H9 (cell line): ENCODE measurements at regions not wholly inside any gene's neighbourhood (a gene's known extent, or its start where the extent isn't known, plus 50 kb on each side); places are given as distances from the start of the nearest gene placed in this dataset.

ENCODE experiments used
- DNase-seq: peaks from one replicate; pipeline ENCODE4 v3.0.0-alpha.2; 2017
- H2AFZ ChIP-seq: one replicate; pipeline ENCODE4 v1.6.1; 2013; ENCODE audit warnings: mild to moderate bottlenecking, low read length, control low read depth, moderate library complexity
- H2AK5ac ChIP-seq: 2 replicates; pipeline ENCODE4 v1.6.1; 2013; ENCODE audit warnings: low read length, control low read depth, mixed read lengths; ENCODE audit not compliant: insufficient read length
- H2BK120ac ChIP-seq: one replicate; pipeline ENCODE4 v1.6.1; 2013; ENCODE audit warnings: low read depth, mild to moderate bottlenecking, low read length, control low read depth, inconsistent platforms; ENCODE audit not compliant: poor library complexity, severe bottlenecking
- H2BK12ac ChIP-seq: 2 replicates; pipeline ENCODE4 v1.6.1; 2013; ENCODE audit warnings: low read length, control low read depth, mixed read lengths, low read depth; ENCODE audit not compliant: insufficient read length
- H2BK15ac ChIP-seq: 2 replicates; pipeline ENCODE4 v1.6.1; 2013; ENCODE audit warnings: low read depth, low read length, control low read depth
- H2BK20ac ChIP-seq: one replicate; pipeline ENCODE4 v1.6.1; 2013; ENCODE audit warnings: low read depth, mild to moderate bottlenecking, low read length, control low read depth, inconsistent platforms; ENCODE audit not compliant: poor library complexity, severe bottlenecking
- H2BK5ac ChIP-seq: 2 replicates; pipeline ENCODE4 v1.6.1; 2013; ENCODE audit warnings: low read length, control low read depth, mixed read lengths; ENCODE audit not compliant: insufficient read length
- H3K14ac ChIP-seq: 2 replicates; pipeline ENCODE4 v1.6.1; 2013; ENCODE audit warnings: low read length, control low read depth; ENCODE audit not compliant: insufficient read depth
- H3K18ac ChIP-seq: 2 replicates; pipeline ENCODE4 v1.6.1; 2013; ENCODE audit warnings: low read depth, mild to moderate bottlenecking, mixed read lengths, low read length, control low read depth; ENCODE audit not compliant: insufficient read length
- H3K23ac ChIP-seq: 2 replicates; pipeline ENCODE4 v1.6.1; 2013; ENCODE audit warnings: low read length, control low read depth, mixed read lengths, low read depth; ENCODE audit not compliant: insufficient read length
- H3K23me2 ChIP-seq: 2 replicates; pipeline ENCODE4 v1.6.1; 2013; ENCODE audit warnings: low read depth, mild to moderate bottlenecking, mixed read lengths, low read length, control low read depth; ENCODE audit not compliant: insufficient read length, poor library complexity, severe bottlenecking
- H3K27ac ChIP-seq: 2 replicates; pipeline ENCODE4 v1.5.1; 2013; ENCODE audit warnings: low read length, control low read depth, mixed read lengths, low read depth; ENCODE audit not compliant: insufficient read length
- H3K27me3 ChIP-seq: 2 replicates; pipeline ENCODE4 v1.6.1; 2013; ENCODE audit warnings: low read length, control low read depth, inconsistent platforms; ENCODE audit not compliant: insufficient read depth
- H3K4ac ChIP-seq: 2 replicates; pipeline ENCODE4 v1.6.1; 2013; ENCODE audit warnings: low read depth, mild to moderate bottlenecking, control low read depth, inconsistent platforms, low read length, moderate library complexity
- H3K4me1 ChIP-seq: 2 replicates; pipeline ENCODE4 v1.6.1; 2013; ENCODE audit warnings: low read length, control low read depth, inconsistent platforms; ENCODE audit not compliant: insufficient read depth
- H3K4me2 ChIP-seq: 2 replicates; pipeline ENCODE4 v1.6.1; 2013; ENCODE audit warnings: low read length, control low read depth, mixed read lengths; ENCODE audit not compliant: insufficient read length, insufficient read depth
- H3K56ac ChIP-seq: 2 replicates; pipeline ENCODE4 v1.6.1; 2013; ENCODE audit warnings: low read depth, mild to moderate bottlenecking, mixed read lengths, low read length, control low read depth; ENCODE audit not compliant: insufficient read length
- H3K79me1 ChIP-seq: 2 replicates; pipeline ENCODE4 v1.6.1; 2013; ENCODE audit warnings: low read depth, mild to moderate bottlenecking, moderate library complexity, low read length, control low read depth, inconsistent platforms; ENCODE audit not compliant: insufficient read depth, poor library complexity, severe bottlenecking
- H3K79me2 ChIP-seq: 2 replicates; pipeline ENCODE4 v1.6.1; 2013; ENCODE audit warnings: low read length, control low read depth, inconsistent platforms; ENCODE audit not compliant: insufficient read depth
- H3K9ac ChIP-seq: 2 replicates; pipeline ENCODE4 v1.6.1; 2013; ENCODE audit warnings: low read length, control low read depth, mixed read lengths; ENCODE audit not compliant: insufficient read length; ENCODE audit errors: extremely low read depth
- H3K9me3 ChIP-seq: one replicate; pipeline ENCODE4 v1.6.1; 2013; ENCODE audit warnings: low read depth, low read length, inconsistent platforms; ENCODE audit not compliant: control insufficient read depth
- H3T11ph ChIP-seq: one replicate; pipeline ENCODE4 v1.6.1; 2013; ENCODE audit warnings: mild to moderate bottlenecking, low read length, control low read depth, inconsistent platforms
- H4K20me1 ChIP-seq: one replicate; pipeline ENCODE4 v1.6.1; 2013; ENCODE audit not compliant: control insufficient read depth, insufficient read length, insufficient read depth
- H4K5ac ChIP-seq: 2 replicates; pipeline ENCODE4 v1.6.1; 2013; ENCODE audit warnings: low read depth, mild to moderate bottlenecking, mixed read lengths, low read length, control low read depth; ENCODE audit not compliant: insufficient read length
- H4K8ac ChIP-seq: replicated peaks from 2 replicates; pipeline ENCODE4 v1.6.1; 2013; ENCODE audit warnings: low read length, control low read depth, mixed read lengths, low read depth; ENCODE audit not compliant: insufficient read length
- H4K91ac ChIP-seq: 2 replicates; pipeline ENCODE4 v1.6.1; 2013; ENCODE audit warnings: low read depth, mild to moderate bottlenecking, moderate library complexity, mixed read lengths, low read length, control low read depth; ENCODE audit not compliant: insufficient read length
- H3K27ac Mint-ChIP-seq, 3 experiments: 2 replicates in 2 of 3; 3 replicates in 1 of 3; pipeline ENCODE4 v1.8.0; 2020 to 2021; ENCODE audit warnings: mixed read lengths in 3 of 3, mild to moderate bottlenecking in 1 of 3, moderate library complexity in 1 of 3
- H3K27me3 Mint-ChIP-seq: 2 replicates; pipeline ENCODE4 v1.8.0; 2021; ENCODE audit warnings: low read depth, mild to moderate bottlenecking, moderate library complexity, mixed read lengths
- H3K36me3 Mint-ChIP-seq, 3 experiments: 2 replicates in 2 of 3; 3 replicates in 1 of 3; pipeline ENCODE4 v1.8.0; 2020 to 2021; ENCODE audit warnings: low read depth in 3 of 3, mixed read lengths in 3 of 3; ENCODE audit not compliant: insufficient read depth in 1 of 3
- H3K4me1 Mint-ChIP-seq, 2 experiments: 2 replicates each; pipeline ENCODE4 v1.8.0; 2020; ENCODE audit warnings: mixed read lengths in 2 of 2
- H3K4me3 Mint-ChIP-seq, 2 experiments: 2 replicates in 1 of 2; 3 replicates in 1 of 2; pipeline ENCODE4 v1.8.0; 2020 to 2021; ENCODE audit warnings: mild to moderate bottlenecking in 2 of 2, mixed read lengths in 2 of 2, moderate library complexity in 1 of 2
- H3K9me3 Mint-ChIP-seq, 2 experiments: 2 replicates in 1 of 2; 3 replicates in 1 of 2; pipeline ENCODE4 v1.8.0; 2020; ENCODE audit warnings: mild to moderate bottlenecking in 2 of 2, mixed read lengths in 2 of 2, moderate library complexity in 1 of 2
- TF ChIP-seq, protein P1 (sequence below): fragments of 200-600 bp; sonication (generic); conservative IDR thresholded peaks from 3 replicates; pipeline ENCODE4 v1.8.0; 2021; ENCODE audit warnings: antibody characterized with exemption, mild to moderate bottlenecking

DNA sequence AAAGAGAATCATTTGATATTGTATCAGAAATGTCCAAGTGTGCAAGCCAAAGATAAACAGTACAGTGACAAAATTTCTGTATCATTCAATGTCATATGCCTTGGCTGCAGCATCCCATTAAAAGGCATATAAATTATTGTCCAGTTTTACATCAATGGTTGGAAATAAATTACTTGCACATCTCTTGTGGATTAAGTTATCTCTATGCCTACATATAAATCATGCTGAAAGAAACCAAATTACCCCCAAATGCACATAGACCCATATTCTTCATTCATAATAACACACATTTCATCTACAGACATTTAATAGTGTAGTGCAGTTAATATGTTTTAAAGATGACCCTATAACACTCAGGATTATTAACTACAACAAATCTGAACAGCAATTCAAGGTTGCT is 1415.7 kb upstream of the PCDH9 start:
- no peaks in the 10 kb centered on the region for H3K23me2 ChIP-seq
- H3K56ac ChIP-seq: no peak overlapping the region
- no peaks in the 10 kb centered on the region for H3K79me1 ChIP-seq
- H3K18ac ChIP-seq: no peak overlapping the region
- H4K91ac ChIP-seq: no peak overlapping the region
- no peak overlapping the region for H3K27ac ChIP-seq
- no peak overlapping the region for H2BK12ac ChIP-seq
- Mint-ChIP-seq H3K4me1 (peaks cover 0 to 6% of the 10 kb centered on the region in 2 experiments; a peak in 2 of 4 replicates), H3K36me3 (no peaks in the 10 kb centered on the region), H3K27ac (no peak overlapping the region), H3K27me3 (no peaks in the 10 kb centered on the region), H3K4me3 (no peak overlapping the region), H3K9me3 (no peaks in the 10 kb centered on the region)
- H3K4me1 ChIP-seq: no peaks in the 10 kb centered on the region
- H3T11ph ChIP-seq: no peak overlapping the region
- H4K20me1 ChIP-seq: no peaks in the 10 kb centered on the region
- no peak for DNase-seq
- TF ChIP-seq, protein P1, sequence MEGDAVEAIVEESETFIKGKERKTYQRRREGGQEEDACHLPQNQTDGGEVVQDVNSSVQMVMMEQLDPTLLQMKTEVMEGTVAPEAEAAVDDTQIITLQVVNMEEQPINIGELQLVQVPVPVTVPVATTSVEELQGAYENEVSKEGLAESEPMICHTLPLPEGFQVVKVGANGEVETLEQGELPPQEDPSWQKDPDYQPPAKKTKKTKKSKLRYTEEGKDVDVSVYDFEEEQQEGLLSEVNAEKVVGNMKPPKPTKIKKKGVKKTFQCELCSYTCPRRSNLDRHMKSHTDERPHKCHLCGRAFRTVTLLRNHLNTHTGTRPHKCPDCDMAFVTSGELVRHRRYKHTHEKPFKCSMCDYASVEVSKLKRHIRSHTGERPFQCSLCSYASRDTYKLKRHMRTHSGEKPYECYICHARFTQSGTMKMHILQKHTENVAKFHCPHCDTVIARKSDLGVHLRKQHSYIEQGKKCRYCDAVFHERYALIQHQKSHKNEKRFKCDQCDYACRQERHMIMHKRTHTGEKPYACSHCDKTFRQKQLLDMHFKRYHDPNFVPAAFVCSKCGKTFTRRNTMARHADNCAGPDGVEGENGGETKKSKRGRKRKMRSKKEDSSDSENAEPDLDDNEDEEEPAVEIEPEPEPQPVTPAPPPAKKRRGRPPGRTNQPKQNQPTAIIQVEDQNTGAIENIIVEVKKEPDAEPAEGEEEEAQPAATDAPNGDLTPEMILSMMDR: no peak
- H2BK20ac ChIP-seq: no peak overlapping the region
- H2BK15ac ChIP-seq: no peak overlapping the region
- no peak overlapping the region for H4K8ac ChIP-seq
- H2BK5ac ChIP-seq: no peak overlapping the region
- no peak overlapping the region for H3K4me2 ChIP-seq
- no peak overlapping the region for H3K9ac ChIP-seq
- H2AK5ac ChIP-seq: no peak overlapping the region
- no peak overlapping the region for H3K14ac ChIP-seq
- H4K5ac ChIP-seq: no peak overlapping the region
- no peak overlapping the region for H3K23ac ChIP-seq
- no peak overlapping the region for H2AFZ ChIP-seq
- no peaks in the 10 kb centered on the region for H3K9me3 ChIP-seq
- H3K79me2 ChIP-seq: no peaks in the 10 kb centered on the region
- H3K4ac ChIP-seq: no peak overlapping the region
- H2BK120ac ChIP-seq: no peak overlapping the region
- no peaks in the 10 kb centered on the region for H3K27me3 ChIP-seq
